NCI-H1105 (cell line): ENCODE measurements at regions not wholly inside any gene's neighbourhood (a gene's known extent, or its start where the extent isn't known, plus 50 kb on each side); places are given as distances from the start of the nearest gene placed in this dataset.

Source experiments
- DNase-seq: peaks from one replicate; lab custom pipeline; 2025; lab: John Stamatoyannopoulos, UW

DNA sequence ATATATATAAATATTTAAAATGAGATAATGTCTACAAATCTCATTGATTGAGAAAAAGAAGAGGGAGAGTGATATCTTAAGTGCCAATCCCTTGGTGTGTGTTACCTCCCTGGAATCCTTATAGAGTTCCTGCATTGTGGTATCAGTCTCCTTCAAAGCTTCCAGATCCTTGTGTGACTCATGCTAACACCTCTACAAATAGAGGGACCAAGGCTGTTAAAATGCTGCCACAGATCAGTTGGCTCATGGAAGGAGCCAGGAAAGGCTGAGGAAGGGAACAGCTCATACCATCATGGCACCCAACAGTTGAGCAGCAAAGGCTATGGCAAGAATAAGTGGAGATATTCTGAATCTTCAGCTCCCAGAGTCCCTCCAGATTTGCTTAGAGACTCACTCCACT, 163.6 kb upstream of the ISX start:
- DNase-seq = no peak

DNA sequence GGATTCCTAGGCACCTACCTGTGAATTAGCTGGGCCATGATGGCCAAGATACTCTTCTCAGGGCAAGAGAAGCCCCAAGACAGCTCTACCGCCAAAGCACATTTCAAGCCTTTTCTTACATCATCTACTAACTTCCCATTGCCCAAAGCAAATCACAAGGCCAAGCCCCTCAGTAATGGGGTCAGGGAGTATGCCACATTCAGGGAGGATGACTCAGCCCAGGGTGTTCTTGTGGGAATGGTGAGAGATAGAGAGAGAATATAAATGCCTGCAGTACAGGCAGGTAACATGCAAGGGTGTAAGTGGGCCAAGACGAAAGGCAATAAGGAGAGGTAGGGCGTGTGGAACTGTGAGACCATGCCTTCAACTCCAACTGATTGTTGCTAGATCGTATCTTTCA, 162.5 kb upstream of the ISX start:
- DNase-seq = no peak

GRCh38 chr22:34904486-34904885, 161.5 kb upstream of the ISX start:
- no peak for DNase-seq

DNA sequence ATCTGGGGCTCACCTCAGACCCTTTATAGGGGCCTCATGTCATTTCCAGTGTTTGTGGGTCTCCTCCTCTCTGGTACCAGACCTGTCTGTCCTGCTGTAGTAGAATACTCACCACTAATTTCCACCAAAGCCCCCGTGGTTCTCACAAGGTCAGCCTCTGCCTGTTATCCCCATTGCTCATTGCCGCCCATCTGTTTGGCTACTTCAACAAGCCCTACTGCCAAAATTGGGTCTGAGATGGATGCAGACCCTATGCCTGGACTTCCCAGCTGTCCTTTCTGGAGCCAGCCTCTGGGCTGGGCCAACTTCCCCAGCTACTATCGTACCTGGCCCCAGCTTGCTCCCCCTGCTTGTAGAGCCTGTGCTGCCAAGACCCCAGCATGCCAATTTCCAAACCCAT, 152.1 kb upstream of the ISX start:
- no peak for DNase-seq

- no peak for DNase-seq
Measured at GRCh38 chr22:34914846-34915245, 151.1 kb upstream of the ISX start.

DNA sequence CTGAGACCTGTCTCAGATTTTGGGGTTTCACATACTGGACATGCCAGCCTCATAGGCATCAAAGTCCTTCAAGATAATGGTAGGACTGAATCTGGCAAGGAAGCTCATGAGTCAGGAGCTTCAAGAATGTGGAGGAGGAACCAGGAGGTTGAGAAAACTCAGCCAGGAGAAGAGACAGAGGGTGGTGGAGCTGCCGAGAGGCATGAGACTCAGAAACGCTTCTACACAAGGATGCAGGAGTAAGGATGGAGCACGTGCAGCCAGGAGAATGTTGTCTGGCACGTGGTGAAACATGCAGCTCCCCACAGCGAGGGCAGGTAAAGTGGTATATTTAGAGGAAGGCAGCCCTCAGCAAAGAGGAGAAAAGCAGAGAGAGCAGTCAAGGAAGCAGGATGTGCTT, 148.7 kb upstream of the ISX start:
- no peak for DNase-seq

GRCh38 chr22:34931026-34931425, 134.9 kb upstream of the ISX start:
- no peak for DNase-seq

DNA sequence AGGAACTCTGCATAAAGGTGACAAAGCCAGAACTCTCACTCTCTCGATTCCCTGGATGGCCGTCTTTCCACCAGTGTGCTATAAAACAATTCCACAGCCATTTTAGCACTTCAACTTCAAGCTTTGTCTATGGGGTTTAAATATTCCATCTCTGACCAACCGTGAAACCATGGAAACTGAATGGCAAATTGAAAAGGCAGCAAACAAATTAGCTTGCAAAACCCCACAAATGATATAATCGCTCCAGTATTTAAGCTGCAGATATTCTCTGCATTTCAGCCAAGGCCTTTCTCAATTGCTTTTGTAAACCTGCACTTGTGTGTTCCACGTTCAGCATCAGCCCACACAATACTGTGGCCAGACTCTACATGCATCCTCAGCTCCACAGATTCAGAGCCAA, 131.7 kb upstream of the ISX start:
- no peak for DNase-seq

DNA sequence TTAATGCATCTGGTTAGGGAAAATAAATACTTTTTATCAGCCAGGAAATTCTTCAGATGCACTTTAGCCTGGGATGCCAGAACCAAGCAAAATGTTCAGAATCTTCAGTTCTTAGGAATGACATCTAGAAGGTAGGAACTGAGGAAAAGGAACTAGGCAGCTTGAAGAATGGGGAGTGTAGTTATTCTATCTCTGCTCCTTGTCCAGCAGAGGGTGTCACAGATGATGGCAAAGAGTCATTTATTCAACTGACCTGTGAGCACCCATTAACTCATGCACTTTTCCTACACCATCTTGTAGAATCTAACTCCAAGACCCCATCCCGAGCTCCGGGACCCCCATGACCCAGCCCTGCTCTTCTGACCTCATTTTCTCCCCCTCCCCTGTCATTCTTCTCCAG, 122.1 kb upstream of the ISX start:
- no peak for DNase-seq

DNA sequence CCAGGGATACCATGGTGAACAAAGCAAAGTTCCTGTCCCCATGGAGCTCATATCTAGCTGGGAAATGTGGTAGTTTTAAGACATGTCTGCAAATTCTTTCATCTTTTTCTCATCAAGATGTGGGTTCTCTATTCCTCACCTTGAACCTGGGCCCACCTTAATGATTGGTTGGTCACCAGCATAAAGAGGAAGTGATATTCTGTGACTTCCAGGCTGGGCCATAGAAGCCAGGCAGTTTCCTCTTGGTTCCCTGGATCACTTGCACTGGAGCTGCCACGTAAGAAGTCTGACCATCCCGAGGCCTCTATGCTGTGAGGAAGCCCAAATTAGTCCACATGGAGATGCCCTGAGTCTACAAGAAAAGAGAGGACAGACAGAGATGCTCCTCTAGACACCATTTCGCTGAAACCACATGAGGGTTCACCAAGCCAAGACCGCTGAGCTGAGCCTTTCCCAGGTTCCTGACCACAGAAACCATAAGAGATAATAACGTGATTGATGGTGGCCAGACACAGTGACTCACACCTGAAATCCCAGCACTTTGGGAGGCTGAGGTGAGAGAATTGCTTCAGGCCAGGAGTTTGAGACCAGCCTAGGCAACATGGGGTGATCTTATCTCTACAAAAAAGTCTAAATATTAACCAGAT, 119.5 kb upstream of the ISX start:
- no peak for DNase-seq

GRCh38 chr22:34950489-34950888, 115.5 kb upstream of the ISX start:
- no peak for DNase-seq

DNA sequence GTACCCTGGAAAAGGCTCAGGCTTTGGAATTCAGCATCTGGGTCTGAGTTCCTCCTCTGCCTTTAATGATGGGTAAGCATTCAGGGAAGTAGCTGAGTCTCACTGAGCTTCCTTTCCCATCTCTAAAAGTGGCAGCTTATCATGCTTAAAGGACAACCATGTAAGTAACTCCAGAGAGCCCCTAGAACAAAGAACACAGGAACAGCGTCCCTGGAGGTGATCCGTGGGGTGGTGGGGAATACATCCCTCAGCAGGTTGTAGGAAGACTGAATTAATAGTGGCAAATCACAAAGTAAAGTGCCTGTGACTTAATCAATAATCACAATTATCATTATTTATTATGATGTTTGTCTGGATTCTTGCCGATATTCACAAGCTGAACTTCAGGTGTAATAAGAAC, 114.7 kb upstream of the ISX start:
- no peak for DNase-seq

GRCh38 chr22:34960005-34960404, 106.0 kb upstream of the ISX start:
- DNase-seq = no peak

GRCh38 chr22:34966980-34967565, 98.9 kb upstream of the ISX start:
- DNase-seq = no peak

GRCh38 chr22:34969001-34969790, 96.8 kb upstream of the ISX start:
- DNase-seq = no peak

DNA sequence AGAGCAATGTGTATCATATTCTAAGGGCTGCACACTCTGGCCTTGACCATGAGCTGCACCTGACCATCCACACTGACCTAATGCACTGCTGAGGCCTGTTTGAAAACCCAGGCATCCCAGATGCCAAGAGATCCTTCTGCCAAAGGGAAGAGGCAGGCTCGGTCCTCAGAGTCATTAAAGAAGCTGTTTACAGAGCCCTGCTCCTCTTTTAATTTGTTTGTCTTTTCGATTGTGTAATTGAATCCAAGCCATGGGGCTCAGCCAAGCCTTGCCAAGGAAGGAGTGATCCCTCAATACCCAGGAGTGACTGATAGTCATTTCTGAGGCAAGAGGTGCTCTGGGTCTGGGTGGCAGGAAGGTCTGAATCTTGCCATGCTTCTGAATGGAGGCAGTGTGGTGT, 94.5 kb upstream of the ISX start:
- no peak for DNase-seq

DNA sequence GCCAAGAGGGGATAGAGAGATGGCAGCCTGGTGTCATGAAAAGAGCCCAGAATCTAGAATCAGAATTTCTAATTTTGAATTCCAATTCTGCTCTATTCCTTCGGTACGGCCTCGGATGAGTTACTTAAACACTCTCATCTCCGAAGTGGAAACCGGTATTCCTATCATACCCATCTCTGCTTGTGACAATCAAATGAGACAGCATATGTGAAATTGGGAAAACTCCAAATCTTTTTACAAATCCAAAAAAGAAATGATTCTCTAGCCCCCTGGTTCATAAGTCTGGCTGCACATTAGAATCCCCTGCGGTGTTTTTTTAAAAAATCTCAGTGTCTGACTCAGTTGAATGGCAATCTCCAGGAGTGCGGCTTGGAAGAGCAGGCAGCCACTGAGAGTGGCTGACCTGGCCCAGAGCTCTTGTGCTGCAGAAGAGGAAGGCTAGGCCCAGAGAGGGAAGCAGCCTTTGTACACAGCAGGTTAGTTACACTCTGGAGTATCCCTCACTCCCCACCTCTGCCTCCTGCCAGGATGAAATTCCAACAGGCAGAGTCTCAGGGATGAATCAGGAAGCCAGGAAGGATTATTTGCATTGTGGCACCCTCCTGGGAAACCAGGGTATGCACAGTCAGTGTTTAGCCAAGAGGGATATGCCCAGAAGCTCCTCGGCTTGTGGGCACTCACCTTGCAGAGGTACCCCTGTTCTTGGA, 93.6 kb upstream of the ISX start:
- no peak for DNase-seq

DNA sequence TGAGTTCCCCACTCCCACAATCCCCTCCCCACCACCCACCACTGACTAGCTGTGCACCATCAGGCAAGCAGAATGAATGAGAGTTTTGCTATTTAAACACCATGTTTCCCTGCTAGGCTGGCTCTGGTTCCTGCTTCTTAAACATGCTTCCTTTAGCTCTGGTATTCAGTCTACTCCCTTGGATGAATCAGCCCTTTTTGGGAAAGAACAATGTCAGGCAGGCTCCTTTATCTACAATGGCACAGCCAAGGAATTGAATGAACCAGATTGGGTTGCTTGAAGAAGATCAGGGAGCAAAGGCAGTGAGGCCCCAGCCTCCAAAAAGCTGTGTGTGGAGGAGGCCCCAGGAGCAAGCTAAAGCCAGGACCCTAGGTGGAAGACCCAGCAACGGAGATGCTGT, 92.9 kb upstream of the ISX start:
- DNase-seq = no peak

DNA sequence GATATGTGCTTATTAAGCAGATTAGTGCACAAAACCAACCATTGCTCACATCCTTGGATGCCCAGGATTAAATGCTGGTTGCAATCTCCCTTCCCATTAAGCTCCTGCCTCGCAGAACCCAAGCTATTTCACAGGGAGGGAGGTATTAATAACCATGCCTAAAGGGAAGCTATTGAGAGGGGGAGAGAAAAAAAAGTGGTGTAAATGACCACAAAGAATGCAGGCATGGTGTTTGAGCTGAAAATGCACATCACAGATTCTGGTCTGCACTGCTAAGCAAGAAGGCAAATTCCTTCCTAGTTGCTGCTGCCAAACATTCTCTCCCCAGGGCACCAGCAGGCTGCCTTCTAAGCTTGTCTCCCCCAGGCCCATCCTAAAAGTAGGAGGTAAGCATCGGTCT, 92.0 kb upstream of the ISX start:
- DNase-seq = no peak

GRCh38 chr22:34975721-34976120, 90.2 kb upstream of the ISX start:
- no peak for DNase-seq

- no peak for DNase-seq
Measured at GRCh38 chr22:34976474-34976873, 89.5 kb upstream of the ISX start.

DNA sequence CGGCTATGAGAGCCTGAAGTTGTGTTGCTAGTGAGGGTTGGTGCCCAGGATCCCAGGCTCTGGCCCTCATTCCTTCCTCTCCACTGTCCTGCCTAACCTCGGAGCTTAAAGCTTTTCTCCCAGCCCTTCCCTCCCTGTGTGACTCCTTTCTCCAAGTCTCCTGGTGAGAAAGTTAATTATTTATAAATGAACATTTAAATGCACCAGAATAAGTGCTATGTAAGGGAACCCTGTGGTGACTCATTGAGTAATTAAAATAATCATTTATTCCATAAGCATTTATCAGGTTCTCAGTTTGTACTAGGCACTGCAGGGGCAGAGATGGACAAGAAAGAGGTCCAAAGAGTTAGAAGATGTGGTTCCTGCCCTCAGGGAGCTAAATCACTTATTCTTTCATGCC, 89.1 kb upstream of the ISX start:
- DNase-seq = no peak

GRCh38 chr22:34986523-34986922, 79.4 kb upstream of the ISX start:
- DNase-seq = no peak
